SK-N-SH (cell line): ENCODE measurements at regions not wholly inside any gene's neighbourhood (a gene's known extent, or its start where the extent isn't known, plus 50 kb on each side); places are given as distances from the start of the nearest gene placed in this dataset.

Experiments used
- CHD2 ChIP-seq: fragments of 150-350 bp; IDR thresholded peaks from 2 replicates; pipeline ENCODE4 v1.6.1; 2018; ENCODE audit warnings: low read length; ENCODE audit not compliant: partially characterized antibody
- EP300 ChIP-seq, 2 experiments: IDR thresholded peaks; 2 replicates each; pipeline versions ENCODE4 v1.4.0 to v1.6.1; 2012; ENCODE audit warnings: borderline replicate concordance in 1 of 2, low read depth in 1 of 2, low read length in 1 of 2
- EZH2phosphoT487 ChIP-seq: fragments of 200-600 bp; sonication (generic); IDR thresholded peaks from 2 replicates; pipeline ENCODE4 v1.6.1; 2017; ENCODE audit warnings: low read depth, mixed run types, mild to moderate bottlenecking, antibody characterized with exemption, moderate library complexity, borderline replicate concordance
- POLR2AphosphoS5 ChIP-seq: IDR thresholded peaks from 2 replicates; pipeline ENCODE4 v1.6.1; 2012; ENCODE audit warnings: low read depth, low read length
- RAD21 ChIP-seq: IDR thresholded peaks from 2 replicates; pipeline ENCODE4 v1.6.1; 2012; ENCODE audit warnings: mild to moderate bottlenecking, low read length
- RFX5 ChIP-seq: IDR thresholded peaks from 2 replicates; pipeline ENCODE4 v1.6.1; 2012; ENCODE audit warnings: mild to moderate bottlenecking, improper control_type of control experiment, low read length
- YY1 ChIP-seq: IDR thresholded peaks from 2 replicates; pipeline ENCODE4 v1.4.0; 2012; ENCODE audit warnings: low read depth, mild to moderate bottlenecking
- TF ChIP-seq, protein P1 (sequence below): fragments of 200-600 bp; sonication (generic); IDR thresholded peaks from 2 replicates; pipeline ENCODE4 v1.6.1; 2017; ENCODE audit warnings: antibody characterized with exemption, mild to moderate bottlenecking, moderate library complexity
- TF ChIP-seq, protein P2 (sequence below): IDR thresholded peaks from 2 replicates; pipeline ENCODE4; 2012

DNA sequence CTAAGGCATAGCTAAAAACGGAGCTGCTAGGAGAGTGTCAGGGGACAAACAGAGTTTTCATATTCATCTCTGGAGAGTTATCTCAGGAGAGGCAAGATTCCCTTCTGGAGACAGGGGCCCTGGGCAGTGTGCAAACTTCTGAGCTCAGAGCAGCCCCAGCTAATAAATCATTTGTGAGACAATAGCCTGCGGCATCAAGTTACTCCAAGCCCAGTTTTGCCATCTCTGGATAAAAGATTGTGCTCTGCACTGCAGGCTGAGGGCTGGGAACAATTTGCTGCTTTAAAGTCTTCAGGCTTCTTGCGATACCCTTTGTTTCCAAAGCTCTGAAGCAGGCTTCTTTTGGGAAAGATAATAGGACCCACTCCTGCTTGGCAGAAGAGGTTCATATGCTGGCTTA lies 164.3 kb upstream of the BRINP1 start:
- TF ChIP-seq, protein P1, sequence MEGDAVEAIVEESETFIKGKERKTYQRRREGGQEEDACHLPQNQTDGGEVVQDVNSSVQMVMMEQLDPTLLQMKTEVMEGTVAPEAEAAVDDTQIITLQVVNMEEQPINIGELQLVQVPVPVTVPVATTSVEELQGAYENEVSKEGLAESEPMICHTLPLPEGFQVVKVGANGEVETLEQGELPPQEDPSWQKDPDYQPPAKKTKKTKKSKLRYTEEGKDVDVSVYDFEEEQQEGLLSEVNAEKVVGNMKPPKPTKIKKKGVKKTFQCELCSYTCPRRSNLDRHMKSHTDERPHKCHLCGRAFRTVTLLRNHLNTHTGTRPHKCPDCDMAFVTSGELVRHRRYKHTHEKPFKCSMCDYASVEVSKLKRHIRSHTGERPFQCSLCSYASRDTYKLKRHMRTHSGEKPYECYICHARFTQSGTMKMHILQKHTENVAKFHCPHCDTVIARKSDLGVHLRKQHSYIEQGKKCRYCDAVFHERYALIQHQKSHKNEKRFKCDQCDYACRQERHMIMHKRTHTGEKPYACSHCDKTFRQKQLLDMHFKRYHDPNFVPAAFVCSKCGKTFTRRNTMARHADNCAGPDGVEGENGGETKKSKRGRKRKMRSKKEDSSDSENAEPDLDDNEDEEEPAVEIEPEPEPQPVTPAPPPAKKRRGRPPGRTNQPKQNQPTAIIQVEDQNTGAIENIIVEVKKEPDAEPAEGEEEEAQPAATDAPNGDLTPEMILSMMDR = no peak
- TF ChIP-seq RFX5 (no peak), EZH2phosphoT487 (no peak), POLR2AphosphoS5 (no peak), EP300 (IDR thresholded peaks at IDR 0.05; ENCODE audit: borderline replicate concordance in 1 of 2, low read depth in 1 of 2, low read length in 1 of 2) (no peak), RAD21 (no peak), YY1 (no peak), CHD2 (no peak)
- TF ChIP-seq, protein P2, sequence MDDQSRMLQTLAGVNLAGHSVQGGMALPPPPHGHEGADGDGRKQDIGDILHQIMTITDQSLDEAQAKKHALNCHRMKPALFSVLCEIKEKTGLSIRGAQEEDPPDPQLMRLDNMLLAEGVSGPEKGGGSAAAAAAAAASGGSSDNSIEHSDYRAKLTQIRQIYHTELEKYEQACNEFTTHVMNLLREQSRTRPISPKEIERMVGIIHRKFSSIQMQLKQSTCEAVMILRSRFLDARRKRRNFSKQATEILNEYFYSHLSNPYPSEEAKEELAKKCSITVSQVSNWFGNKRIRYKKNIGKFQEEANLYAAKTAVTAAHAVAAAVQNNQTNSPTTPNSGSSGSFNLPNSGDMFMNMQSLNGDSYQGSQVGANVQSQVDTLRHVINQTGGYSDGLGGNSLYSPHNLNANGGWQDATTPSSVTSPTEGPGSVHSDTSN = no peak
